ENCODE measurements at regions not wholly inside any gene's neighbourhood (a gene's known extent, or its start where the extent isn't known, plus 50 kb on each side); places are given as distances from the start of the nearest gene placed in this dataset.

DNA sequence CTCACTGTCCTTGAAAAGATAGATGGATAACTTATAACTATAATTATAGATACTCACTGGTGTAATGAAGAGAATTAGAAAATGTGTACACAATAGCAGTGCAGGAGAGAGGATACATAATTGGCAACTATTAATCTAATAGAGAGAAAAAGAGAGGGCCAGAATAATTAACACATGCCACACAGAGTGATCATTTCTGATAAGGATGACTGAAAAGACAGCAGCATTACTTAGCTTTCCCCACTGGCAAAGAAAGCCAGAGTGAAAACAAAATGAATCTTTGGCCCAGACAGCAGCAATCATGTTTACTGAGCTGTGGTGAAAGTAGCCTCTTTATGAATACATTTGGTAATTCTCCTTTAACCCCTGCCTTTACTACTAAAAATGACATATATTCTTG lies 493.3 kb upstream of the ROBO1 start:
- no peak for DNase-seq

DNA sequence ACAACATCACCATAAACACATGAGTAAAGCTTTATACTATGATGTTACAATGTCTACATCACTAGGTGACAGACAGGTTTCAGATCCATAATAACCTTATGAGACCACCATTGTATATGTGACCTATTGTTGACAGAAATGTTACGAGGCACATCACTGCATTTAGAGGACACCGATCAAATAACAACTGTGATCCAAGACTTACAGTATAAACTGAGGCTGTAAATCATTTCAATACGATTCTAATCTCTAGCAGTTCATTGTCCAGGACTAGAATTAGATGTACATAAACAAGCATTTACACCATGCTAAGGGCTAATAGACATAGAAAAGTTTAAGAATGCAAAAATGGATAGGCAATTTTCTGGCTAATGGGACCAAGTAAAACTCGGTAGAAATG lies 491.9 kb upstream of the ROBO1 start:
- DNase-seq = no peak

DNA sequence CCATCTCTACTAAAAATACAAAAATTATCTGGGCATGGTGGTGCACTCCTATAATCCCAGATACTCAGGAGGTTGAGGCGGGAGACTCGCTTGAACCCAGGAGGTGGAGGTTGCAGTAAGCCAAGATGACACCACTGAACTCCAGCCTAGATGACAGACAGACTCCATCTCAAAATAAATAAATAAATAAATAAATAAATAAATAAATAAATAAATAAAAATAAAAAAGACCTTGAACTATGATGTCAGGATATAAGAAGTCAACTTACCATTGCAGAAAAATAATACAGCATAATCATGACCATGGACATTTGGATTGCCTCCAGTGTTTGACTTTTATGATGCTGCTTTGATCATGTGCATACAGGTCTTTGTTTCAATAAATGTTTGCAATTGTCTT lies 484.3 kb upstream of the ROBO1 start:
- DNase-seq = no peak

DNA sequence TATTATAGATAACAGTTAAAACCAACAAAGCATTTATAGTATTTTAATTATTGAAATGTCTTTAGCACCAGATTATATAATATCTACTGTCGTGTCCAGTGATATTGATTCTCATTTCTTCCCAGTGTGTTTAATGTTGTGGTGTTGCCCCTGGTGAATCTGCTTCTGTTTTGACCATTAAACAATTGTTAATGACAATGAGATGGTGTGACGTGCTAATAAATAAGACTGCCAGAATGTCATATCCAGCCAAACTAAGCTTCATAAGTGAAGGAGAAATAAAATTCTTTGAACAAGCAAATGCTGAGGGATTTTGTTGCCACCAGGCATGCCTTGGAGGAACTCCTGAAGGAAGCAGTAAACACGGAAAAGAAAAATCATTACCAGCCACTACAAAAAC lies 480.0 kb upstream of the ROBO1 start:
- no peak for DNase-seq

DNA sequence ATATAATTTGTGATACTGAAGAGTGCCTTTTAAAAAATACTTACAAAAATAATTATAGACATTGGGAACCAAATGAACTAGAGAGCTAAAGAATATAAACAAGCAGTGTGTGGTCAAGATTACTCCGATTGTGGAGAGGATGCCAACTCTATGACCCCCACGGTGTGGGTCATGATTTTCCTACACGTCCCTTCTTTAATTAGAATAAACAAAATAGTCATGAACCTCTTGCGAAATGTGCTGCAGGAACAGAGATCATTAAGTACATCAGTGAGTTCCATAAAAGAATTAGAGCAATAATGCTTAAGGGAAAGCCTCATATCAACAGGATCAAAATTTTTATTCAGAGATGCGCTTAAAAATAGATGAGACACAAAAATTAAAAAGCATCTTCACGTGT lies 476.6 kb upstream of the ROBO1 start:
- no peak for DNase-seq

DNA sequence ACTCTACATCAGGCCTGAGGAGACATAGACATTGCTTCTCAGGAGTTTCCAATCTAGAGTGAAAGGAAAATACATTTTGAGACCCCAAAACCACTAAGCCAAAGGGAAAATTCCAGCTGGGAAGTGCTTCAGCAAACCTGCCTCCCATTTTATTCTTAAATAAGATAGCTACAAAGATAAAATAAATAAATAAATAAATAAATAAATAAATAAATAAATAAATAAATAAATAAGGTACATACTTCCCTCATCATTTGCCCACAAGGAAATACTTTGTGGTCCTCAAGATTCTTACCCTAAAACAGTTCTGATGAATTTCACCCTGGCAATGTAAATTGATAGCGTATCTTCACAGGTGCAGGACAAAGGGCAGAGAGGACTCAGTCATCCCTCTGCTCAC lies 474.0 kb upstream of the ROBO1 start:
- DNase-seq = no peak

DNA sequence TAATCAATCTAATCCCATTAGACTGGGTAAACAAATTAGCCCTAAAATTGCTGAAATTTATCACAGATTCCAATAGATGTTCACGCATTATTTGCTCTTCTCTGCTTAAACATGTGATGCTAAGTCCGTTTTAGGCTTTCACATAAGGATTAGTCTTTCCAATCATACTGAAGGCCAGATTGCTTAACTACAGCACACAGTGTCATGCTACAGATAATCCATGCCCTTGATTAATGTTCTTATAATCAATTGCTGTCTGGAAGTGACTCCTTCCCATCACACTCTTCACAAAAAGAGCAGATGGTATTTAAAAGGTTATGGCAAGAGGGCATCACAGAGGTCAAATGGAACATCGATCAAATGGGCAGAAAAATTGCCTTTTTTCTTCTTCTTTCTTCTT lies 471.5 kb upstream of the ROBO1 start:
- peak in 1 of 2 experiments; percentile 34 for DNase-seq

DNA sequence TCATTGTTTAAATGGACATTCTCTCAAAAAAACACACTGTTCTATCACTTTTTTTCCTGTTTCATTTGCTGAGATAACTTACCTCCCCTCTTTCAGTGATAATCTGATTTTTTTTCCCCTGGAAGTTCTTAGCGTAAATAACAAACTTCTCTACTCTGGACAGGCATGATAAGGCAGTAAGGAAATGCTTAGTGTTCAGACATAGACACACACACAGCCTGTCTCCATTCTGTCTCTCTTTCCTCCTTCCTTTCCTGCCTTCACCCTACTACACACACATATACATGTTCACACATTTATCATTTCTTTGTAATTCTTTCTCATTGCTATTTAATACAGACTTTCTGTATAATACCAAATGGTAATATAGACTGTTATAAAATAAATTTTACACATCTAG lies 470.8 kb upstream of the ROBO1 start:
- no peak for DNase-seq

DNA sequence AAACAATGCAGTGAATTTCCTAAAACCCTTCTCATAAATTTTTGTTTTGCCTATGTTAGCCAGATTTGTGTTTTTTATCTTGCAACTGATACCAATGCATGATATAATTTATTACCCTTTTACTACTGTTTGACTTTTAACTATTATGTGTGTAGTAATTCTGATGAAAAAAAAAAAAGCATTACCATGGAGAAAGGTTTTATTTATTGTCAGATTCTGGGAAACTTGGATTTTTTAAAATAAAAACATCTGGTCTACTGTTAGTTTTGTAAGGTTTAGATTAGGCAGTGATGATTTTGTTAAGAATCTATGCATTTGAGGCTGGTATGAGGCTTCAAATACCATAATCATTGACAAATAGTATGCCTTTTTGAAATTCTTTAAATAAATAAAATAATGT lies 470.4 kb upstream of the ROBO1 start:
- DNase-seq = no peak

DNA sequence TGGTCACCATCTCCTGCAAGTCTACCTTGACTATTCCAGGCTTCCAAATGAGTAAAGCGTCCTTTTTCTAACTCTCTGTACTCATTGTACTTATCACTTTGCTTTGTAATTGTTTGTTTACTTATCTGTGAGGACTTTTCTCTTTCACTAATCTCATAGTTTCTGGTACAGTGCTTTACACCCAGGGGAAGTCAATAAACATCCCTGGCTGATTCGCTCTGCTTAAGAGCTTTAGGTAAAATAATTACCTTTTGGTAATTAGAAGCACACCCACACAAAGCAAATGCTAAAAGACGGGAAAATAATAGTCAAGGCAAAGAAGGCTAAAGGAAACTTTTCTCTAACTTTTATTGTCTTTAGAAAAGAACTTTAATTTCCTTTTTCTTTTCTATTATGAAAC lies 466.9 kb upstream of the ROBO1 start:
- DNase-seq = no peak

DNA sequence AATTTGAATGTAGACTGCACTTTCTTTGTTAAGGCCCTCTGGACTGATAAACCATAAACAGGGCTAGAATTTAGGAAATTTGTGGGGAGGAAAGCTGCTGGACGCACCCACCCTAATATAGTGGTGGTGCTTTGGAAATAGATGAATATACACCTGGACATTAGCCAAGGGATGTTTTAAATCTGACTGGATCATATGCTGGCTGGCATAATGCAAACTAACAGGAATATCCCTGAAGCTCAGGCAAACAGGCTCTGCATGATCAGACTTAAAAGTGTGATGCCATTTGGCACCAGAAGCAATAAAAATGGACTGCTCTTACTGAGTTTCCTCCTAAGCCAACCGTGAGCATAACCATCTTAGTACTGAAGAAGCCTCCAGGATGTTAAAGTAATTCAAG lies 465.8 kb upstream of the ROBO1 start:
- no peak for DNase-seq

DNA sequence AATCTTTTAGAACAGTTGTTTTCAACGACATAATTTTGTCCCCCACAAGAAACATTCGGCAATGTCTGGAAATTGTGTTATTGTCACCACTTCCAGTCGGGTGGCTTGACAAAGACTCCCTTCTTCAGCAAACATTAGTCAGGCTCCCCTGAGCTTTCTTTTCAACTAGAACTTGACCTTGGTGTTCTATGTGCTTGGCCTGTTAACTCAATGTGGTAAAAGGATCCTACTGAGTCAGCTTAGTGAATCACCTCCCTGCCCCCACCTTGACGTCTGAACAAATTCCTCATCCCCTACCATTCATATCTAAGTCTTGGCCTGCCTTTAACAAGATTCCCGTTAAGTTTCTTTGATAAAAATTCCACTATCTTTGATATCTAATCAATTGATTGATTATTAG lies 465.0 kb upstream of the ROBO1 start:
- DNase-seq = no peak

DNA sequence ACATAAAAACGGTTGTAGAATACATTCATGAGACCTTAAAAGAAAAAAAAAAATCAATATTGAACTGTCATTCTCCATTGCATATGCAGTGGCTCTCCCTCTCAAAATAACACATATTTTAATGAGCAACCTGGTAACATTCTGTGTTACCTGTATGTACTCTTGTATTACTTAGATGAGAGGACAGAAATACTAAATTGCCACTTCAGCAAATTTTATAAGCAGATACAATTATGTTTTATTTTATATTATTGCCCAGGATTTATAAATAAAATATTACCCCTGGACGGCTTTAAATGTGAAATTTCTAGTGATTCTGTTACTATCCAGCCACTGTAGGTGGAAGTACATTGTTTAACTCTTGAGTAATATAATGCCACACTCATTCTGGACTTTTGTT lies 463.2 kb upstream of the ROBO1 start:
- no peak for DNase-seq

DNA sequence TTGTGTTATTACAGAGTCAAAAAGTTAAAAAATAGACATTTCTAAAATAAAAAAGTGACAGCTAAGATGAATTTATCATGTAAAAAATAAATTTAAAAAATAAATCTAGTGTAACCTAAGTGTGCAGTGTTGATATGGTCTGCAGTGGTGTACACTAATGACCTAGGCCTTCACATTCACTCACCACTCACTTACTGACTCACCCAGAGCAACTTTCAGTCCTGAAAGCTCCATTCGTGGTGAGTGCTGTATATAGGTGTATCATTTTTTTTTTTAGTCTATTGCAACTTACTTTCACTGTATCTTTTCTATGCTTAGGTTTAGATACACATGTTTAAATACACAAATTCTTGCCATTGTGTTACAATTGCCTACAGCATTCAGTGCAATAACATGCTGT lies 459.4 kb upstream of the ROBO1 start:
- DNase-seq = no peak

DNA sequence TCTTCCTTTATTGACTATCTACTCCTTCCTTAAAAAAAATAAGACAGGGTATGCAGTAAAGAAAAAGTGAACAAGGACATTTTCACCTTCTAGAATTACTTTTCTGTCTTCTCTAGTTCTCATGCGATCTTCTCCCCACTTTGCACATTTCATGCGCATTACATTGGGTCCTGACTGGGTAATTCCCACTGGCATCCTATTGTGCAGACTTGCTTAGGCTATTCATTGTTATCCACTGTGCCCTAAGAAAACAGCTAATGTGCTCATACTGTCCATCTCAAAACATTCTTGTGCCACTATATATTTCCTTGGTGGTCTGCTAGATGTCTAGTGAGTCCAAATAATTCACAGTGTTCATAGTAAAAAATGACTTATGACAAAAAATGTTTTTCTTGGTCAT lies 447.4 kb upstream of the ROBO1 start:
- no peak for DNase-seq

DNA sequence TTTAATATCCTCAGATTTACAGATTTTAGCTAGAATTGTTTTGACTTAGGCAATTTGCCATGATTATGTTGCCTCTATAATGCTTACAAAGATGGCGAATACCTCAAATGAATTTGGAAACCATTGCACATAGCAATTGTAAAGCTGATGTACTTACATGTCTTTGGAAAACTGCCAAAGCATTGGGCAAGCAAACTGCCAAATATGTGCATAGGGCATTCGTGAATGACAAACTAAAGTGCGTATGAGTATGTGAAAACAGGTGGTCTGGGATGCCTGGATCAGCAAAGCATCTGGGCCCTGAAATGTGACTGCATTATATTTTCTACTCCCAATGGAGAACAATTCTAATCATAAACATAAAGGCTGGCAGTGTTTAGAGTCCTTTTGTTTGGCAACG lies 445.3 kb upstream of the ROBO1 start:
- DNase-seq = peak; percentile 75 to 94

DNA sequence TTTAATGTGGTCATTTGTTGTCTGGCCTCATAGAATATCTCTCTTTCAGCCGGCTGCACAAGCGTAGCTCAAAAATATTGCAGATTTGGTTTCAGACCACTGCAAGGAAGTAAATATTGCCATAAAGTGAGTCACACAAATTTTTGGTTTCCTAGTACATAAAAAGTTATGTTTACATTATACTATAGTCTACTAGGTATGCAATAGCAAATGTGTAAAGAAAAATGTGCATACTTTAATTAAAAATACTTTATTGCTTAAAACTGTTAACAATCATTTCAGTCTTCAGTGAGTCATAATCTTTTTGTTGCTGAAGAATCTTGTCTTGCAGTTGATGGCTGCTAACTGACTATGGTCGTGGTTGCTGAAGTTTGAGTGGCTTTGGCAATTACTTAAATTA lies 425.1 kb upstream of the ROBO1 start:
- no peak for DNase-seq

DNA sequence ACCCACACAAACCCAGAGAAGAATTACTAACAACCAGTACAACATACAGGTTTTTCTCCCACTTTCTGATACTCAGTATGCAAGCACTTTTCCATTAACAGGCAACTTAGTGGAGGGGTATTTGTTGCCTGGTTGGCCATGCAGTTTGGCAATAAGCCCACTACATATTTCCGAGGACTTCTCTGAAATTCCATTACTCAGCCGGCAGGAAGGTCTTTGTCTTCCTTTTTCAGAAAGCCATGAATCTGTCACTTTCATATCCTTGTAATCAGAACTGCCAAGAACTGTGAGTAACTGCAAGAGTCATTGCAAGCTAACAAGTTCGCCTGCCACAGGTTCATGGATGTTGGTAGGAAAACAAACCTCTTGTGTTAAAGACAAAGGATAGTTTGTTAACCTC lies 422.3 kb upstream of the ROBO1 start:
- DNase-seq = no peak

DNA sequence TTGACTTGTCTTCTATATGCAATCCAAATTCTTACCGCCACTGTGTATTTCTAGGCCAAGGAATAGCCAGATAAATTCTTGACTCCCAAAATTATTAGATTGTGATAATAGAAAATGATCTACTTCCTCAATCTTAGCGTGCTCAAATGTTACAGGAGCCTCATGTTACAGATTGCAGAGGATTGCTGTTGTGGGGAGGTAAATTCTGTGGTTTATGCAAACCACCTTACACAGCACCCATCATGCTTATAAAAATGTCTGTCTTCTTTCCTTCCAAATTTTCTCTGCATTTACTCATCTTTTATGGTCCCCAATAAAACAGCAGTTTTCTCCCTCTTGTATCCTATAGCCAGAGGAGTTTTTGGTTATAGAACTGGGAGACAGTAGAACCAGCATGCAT lies 420.2 kb upstream of the ROBO1 start:
- no peak for DNase-seq

DNA sequence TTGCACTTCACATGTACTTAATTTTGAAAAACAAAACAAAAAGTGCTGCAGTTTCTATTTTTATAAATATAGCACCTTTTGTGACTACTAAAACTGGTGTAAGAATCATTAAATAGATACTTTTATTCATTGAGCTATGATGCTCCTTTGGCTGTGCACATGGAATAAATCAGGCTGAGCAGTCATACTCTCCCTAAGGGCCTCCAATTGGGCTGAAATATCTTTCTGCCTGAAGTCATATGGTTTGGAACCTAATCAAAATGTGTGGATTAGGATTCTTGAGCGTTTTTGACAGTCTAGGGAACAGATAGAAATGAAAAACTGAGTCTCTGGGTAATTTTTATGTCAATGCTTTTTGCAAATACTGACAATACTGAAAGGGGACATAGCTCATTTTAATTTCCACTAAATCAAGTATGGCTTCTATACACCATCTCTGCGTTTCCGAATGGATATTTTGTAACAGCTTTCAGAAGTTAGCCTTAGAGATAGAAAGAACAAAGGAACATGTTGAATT lies 392.2 kb upstream of the ROBO1 start:
- DNase-seq = no peak

DNA sequence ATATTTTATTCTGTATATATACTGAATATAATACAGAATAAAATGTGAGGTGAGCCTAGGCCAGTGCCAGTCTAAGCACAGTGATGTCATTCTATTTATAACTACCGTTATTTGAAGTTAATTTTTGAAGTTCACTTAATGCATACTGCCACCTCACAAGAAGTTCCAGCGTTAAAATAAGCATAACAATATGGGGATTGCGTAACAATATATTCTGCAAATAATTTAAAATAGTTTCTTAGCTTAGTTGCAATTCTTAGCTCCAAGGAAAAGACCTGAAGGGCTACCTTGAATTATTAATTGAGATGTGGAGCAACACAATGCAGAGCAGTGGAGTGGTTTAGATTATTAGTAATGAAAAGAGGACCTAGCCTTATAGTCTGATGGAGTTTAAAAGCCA lies 390.5 kb upstream of the ROBO1 start:
- DNase-seq = no peak

DNA sequence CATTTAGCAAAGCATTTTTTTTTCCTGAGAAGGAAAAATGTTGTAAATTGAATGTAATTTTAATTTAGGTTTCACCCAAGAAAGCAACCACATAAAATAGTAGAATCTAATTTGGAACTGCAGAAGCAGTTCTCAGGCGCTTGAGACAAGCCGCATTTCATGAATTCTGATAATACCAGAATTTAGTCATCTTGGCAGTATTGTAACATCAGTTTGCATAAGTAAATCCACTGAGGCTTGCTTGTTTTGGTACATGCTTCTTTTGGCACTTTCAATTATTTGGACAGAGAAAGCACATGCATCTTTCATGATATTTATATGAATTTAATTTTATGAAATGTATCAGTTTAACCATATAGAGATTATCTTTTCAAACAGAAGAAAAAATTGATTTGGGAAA lies 389.7 kb upstream of the ROBO1 start:
- DNase-seq = no peak

DNA sequence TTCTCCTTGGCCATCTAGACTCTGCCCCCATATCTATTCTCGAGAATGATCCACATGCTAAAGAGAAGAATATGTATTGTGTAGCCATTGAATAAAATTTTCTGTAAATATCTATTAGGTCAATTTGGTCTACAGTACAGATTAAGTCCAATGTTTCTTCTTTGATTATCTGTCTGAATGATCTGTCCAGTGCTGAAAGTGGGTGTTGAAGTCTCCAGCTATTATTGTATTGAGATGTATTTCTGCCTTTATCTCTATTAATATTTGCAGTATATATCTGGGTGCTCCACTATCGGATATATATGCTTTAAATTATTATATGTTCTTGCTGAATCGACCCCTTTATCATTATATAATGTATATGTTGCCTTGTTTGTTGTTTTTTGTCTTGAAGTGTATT lies 384.9 kb upstream of the ROBO1 start:
- no peak for DNase-seq

DNA sequence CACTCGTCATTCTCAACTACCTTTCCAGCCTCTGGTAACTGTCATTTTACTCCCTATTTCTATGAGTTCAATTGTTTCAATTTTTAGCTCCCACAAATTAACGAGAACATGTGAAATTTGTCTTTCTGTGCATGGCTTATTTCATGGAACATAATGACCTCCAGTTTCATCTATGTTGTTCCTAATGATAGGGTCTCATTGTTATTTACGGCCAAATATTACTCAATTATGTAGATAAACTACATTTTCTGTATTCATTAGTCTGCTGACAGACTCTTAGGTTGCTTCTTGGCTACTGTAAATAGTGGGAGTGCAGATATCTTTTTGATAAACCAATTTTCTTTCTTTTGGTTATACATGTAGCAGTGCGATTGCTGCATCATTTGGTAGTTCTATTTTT lies 374.9 kb upstream of the ROBO1 start:
- no peak for DNase-seq

DNA sequence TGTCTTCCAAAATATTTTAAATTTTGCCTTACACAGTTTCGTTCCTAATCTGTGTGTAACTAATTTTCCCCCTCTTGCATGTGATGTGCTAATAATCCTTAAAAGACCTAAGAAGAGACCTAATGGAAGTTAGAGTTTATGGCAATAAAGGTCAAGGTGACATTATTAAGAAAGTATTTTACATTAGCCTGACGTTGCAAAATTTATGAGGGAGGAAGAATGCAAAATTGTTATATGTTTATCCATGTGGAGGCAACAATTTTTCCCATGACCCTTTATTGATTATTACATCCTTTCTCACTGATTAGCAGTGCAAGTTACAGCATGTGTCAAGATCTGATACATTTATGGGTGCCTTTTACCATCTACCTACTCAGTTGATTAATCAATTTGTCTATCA lies 373.8 kb upstream of the ROBO1 start:
- DNase-seq = no peak

DNA sequence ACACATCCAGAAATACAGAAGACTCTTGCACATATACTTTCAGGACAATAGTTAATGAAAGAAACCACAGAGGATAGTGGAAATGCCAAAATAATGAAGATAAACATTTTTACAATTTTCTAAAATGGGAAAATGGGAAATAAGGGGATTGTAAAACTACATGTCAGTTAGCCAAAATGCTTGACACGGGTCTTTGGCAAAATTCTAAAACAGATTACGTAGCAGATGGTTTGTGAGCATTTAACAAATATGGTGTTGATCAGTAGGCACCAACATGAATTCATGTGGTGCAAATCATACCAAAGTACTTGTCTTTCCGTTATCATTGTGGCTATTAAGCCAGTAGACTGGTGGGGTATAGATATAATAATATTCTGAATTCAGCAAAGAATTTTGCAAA lies 348.5 kb upstream of the ROBO1 start:
- no peak for DNase-seq

Measured in NCI-H524 (cell line).